GM21367 (cell line): ENCODE measurements at regions not wholly inside any gene's neighbourhood (a gene's known extent, or its start where the extent isn't known, plus 50 kb on each side); places are given as distances from the start of the nearest gene placed in this dataset.
"Not testable (repeated sequence)": the region's sequence is repeated elsewhere in the genome, so short reads cannot be mapped to it uniquely, and the experiment has no call there.

Source experiments
- ATAC-seq: cut with Tn5 transposase; IDR thresholded peaks from one replicate; pipeline ENCODE4 v1.9.1; 2021; ENCODE audit not compliant: unreplicated experiment

- no peak for ATAC-seq
Observed at GRCh38 chr21:38097789-38098188, 159.0 kb upstream of the KCNJ15 start.

GRCh38 chr21:38112219-38112789 lies 144.5 kb upstream of the KCNJ15 start:
- no peak for ATAC-seq

DNA sequence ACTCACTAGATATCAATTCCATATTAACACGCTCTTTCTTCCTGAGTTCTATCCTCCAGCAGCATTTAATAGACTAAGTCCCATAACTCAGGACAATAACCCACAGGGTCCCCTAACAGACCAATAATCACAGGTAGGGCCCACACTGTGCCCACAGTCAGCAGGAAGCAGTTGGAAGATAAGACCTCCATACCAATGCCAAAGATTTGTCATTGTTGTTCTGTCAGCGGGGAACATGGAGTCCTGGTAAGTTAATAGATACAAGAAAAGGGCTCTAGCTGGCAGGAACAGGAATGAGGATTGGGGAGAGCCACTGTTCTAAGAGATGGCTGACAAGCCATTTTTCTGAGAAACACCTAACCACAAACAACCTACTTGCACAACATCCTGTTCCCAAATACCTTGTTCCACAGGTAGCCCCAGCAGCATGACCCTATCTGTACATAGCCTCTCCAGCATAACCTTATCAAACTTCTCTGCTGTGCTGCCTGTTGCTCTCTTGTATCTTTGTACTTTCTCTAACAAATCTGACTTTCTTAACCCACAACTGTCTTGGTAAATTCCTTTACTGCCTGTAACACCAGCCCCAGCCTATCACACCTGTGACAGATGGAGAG lies 142.0 kb upstream of the KCNJ15 start:
- no peak for ATAC-seq

GRCh38 chr21:38115870-38116269 lies 140.9 kb upstream of the KCNJ15 start:
- ATAC-seq = no peak

DNA sequence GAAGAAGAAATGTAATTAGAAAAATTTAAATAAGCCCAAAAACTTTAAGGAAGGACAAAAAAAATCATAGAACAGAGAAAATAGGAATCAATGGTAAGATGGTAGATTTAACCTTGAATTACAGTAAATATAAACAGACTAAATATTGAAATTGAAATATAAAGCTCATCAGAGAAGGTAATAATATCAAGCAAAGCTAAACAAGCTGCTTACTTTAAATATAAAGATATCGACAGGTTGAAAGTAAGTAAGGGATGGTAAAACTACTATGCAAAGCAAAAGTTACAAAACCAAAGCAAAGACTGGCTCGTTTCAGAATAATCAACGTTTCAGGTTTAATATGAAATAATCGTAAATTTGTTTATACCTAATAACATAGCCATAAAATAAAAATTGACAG lies 137.0 kb upstream of the KCNJ15 start:
- ATAC-seq = no peak

DNA sequence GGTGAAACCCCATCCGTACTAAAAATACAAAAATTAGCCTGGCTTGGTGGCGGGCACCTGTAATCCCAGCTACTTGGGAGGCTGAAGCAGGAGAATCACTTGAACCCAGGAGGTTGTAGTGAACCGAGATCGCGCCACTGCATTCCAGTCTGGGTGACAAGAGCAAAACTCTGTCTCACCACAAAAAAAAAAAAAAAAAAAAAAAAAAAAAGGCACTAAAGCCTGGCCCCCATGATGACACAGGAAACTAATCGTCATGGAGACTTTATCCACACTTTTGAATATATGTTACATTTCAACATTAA lies 136.2 kb upstream of the KCNJ15 start:
- not testable (repeated sequence) for ATAC-seq

DNA sequence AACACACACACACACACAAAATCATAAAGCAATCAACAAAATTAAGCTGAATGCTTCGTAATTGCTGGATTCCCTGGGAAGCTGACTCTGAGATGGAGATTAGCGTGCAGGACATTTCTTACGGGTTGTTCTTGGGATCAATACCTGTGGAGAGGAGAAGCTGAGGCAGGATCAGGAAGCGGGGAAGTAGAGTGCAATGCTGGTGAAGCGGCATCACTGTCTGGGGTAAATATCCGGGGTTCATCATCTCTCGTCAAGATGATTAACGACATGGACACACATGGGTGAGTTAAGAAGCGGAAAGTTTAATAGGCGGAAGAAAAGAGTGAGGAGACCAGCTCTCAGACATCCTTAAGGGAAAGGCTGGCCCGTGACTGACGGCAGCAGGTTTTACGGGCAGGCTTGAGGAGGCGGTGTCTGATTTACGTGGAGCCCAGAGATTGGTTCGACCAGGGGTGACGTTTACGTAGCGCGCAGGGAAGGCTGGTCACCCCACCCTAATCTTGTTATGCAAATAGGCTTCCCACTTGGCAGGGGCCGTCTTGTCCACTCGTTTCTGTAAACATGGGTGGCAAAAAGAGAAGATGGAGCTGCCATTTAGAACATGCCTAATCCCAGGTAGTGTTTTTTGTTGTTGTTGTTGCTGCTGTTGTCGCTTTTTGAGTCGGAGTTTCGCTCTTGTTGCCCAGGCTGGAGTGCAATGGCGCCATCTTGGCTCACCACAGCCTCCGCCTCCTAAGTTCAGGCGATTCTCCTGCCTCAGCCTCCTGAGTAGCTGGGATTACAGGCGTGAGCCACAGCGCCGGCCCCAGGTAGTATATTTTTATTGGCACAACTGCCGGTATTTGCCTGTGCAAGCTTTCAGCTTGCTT lies 135.6 kb upstream of the KCNJ15 start:
- ATAC-seq = no peak

- ATAC-seq = no peak
Observed at GRCh38 chr21:38121888-38122720, 134.7 kb upstream of the KCNJ15 start.

DNA sequence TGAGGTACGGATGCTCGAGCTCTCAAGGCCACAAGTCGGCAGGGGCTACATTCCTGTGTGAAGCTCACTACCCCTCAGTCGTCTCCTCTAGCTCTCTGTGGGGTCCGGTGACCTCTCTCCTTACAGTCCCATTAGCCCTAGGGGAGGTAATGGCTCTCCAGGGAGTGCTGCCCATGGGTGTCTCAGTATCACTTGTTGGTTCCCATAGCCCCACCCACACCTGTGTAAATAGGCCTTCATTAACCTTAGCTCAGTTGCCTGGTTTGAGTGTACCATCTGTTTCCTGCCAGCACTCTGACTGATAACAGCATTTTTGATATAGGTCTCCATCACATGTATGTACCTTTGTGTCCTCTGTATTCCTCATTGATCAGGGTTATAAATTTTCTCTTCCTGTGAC lies 133.2 kb upstream of the KCNJ15 start:
- no peak for ATAC-seq

DNA sequence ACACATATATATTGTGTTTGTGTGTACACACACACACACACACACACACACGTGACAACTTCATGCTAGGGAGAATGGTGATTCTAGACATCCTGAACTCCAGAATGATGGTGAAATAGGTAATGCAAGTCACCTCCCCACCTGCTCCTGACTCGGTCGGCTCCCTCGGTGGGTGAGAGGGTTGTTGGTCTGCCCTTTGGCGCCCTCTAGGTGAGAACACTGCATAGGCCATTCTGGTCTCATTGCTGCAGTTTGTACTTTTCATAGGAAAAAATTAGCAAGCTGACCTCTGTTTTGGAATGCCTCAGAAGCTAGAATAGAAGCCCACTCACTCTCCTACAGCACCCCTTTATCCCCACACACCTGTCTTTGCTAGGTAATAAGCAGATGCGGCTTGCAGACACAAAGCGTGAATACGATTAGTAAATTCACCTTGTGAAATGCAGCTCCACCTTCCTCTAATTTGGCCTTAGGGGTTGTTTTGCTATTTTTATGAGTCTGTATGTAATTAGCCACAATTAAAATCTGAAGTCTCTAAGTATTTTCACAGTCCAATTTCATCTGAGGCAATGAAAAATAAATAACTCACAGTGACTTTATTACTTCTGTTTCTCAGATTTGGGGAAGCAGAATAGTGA lies 130.0 kb upstream of the KCNJ15 start:
- ATAC-seq = no peak

DNA sequence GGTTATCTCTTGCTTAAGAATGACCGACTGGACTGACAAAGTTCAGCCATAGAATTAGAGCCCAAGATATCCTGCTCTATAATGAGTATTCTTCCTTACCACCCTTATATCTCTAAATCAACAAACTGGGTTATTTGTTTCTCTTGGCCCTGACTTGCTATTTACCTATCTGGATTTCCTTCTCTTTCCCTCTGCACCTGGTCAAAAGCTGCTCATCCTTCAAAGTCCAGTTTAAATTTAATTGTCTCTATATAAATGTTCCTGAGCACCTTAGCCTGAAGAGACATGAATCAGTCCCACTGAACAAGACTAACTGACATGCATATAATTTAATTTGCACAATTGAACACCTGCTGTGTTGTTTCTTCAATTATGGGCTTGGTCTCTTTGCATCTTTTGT lies 127.1 kb upstream of the KCNJ15 start:
- no peak for ATAC-seq

DNA sequence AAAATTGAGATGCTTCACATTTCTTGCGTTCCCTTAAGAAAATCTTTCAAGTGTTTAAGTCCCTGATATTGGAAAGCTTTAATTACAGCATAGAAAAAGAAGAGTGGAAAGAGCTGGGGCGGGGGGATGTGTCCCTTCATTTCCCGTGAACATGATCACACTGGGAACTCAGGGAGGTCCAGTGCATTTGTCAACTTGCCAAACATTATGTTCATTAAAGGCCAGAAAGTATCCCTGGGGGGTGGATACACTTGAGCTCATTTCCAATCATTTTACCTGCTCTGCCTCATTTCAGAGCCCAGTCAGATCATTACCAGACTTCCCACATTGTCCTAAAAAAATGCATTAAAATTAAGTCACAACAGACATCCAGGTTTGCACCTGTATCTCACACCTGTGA lies 123.6 kb upstream of the KCNJ15 start:
- ATAC-seq = no peak

DNA sequence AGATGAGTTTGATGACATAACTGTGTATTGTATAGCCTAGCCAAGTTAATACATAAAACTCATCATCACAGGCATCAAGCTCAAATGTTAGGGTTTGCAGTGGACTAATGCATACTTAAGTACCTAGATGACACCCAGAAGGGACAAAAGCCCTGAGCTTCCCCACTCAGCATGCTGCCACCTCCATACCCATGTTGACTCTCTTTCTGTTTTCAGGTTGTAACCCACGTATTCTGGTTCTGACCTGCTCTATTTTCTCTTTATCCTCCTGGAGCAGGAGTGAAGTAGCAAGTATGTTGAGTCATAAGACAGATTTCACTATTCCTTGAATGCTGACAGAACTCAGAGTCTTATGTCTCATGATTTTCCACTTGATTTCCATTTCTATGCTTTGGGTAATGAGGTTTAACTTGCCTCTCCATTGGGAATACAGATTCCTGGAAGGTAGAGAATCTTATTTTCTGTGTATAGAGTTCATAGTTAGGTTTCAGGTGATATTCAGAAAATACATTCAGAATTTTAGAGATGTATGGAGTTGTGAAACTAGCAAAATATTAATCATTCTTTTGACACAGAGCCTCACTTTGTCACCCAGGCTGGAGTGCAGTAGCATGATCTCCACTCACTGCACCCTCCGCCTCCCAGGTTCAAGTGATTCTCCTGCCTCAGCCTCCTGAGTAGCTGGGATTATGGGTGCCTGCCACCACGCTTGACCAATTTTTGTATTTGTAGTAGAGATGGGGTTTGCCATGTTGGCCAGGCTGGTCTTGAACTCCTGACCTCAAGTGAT lies 122.5 kb upstream of the KCNJ15 start:
- no peak for ATAC-seq

GRCh38 chr21:38136201-38136600 lies 120.6 kb upstream of the KCNJ15 start:
- ATAC-seq = no peak

DNA sequence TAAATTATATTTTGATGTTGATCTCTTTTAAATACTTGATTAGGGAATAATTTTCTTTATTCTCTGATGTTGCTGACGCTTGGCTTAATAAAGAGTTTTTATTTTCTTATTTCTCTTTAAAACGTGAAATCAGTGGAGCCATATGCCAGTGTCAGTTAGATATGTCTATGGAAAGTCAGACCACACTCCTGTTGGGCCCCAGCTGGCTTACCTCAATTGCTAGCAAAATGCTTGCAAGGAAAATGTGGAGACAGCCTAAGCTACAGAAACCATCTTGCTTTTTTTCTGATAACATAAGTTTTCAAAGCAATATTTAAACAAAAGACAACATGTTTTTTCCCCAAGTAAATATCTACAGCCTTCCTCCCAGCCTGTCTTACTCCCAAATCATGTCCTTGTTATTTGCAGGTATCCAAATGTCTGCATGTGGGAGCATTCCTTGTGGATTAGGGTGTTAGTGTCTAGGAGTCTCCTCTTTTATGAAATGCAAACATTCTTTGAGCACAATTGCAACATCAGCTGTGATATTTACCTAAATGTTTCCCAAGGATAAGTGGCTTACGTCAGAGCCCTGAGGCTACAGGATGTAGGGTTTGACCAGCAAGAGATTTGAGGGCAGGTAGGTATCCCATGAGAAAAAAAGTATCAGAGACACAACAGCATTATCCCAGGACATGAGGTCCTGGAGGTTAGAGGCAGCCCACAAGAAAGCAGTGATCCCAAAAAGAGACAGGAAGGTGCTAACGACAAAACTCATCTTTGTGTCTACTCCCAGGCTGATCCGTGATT lies 117.2 kb upstream of the KCNJ15 start:
- no peak for ATAC-seq

- ATAC-seq = no peak
Observed at GRCh38 chr21:38140207-38140903, 116.4 kb upstream of the KCNJ15 start.

DNA sequence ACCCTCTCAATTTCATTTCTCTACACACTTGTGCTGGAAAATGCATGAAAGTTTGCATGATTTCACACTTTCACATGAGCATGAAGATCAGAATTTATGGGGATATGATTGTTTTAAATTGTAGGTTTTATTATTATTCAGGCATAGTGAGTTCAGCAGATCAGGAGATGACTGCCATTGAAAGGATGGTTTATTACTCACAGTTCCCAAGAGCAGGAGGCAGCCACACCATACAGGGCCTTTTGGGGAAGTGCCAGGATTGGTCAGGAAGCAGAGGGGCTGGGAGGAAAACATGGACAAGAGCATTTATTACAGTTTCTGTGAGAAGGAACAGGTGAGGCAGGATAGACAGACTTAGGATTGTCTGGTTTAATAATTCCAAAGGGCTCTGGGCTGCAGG lies 114.6 kb upstream of the KCNJ15 start:
- ATAC-seq = no peak

- no peak for ATAC-seq
Observed at GRCh38 chr21:38144193-38144592, 112.6 kb upstream of the KCNJ15 start.

DNA sequence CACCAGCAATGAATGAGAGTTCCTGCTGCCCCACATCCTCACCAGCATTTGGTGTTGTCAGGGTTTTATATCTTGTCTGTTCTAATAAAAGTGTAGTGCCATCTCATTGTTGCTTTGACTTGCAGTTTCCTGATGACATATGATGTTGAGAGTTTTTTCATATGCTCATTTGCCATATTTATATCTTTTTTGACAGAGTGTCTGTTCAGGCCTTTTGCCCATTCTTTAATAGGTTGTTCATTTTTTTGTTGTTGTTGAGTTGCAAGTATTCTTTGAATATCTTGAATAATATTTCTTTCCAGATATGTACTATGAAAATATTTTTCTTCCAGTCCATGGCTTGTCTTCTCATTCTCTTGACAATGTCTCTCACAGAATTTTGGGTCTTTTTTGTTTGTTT lies 111.7 kb upstream of the KCNJ15 start:
- ATAC-seq = no peak
